HG02763 (cell line): ENCODE measurements at regions not wholly inside any gene's neighbourhood (a gene's known extent, or its start where the extent isn't known, plus 50 kb on each side); places are given as distances from the start of the nearest gene placed in this dataset.

Source experiments
- ATAC-seq: cut with Tn5 transposase; IDR thresholded peaks from one replicate; pipeline ENCODE4 v1.9.1; 2021; ENCODE audit warnings: mild to moderate bottlenecking, moderate library complexity; ENCODE audit not compliant: unreplicated experiment

DNA sequence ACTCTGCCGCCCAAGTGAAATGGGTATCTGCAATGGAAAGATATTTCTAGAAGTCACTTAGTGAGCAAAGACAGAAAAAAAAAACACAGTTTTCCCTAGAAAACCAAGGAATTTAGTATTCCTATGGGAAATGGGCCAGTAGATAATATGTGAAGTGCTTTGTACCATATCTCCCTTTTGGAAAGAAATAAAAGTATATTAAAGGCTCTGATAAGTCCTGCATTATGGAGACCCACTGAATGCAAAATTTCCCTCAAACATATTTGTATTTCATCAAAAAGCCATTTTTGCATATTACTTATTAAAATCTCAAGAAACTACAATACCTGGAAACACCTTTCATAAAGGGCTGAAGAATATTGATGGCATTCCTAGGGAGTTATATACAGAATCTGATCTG is 51.6 kb upstream of the DYNLRB2 start:
- no peak for ATAC-seq

DNA sequence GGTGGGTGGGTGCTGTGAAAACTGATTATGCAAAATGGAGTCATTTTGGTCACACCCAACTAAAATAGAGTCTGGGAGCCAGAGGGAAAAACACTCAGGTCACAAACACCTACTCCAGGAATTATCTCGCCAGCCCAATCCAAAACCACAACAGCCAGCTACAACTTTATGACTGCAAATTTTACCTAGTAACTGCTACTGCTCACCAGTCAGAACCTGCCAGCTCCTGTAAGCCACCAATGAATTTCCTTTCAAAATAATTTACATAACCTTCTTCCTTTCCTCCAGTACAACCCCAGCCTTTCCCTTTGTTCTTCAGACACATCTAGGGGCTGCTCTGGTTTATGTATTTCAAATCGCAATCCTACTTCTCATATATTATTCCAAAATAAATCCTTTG is 52.6 kb upstream of the DYNLRB2 start:
- no peak for ATAC-seq

DNA sequence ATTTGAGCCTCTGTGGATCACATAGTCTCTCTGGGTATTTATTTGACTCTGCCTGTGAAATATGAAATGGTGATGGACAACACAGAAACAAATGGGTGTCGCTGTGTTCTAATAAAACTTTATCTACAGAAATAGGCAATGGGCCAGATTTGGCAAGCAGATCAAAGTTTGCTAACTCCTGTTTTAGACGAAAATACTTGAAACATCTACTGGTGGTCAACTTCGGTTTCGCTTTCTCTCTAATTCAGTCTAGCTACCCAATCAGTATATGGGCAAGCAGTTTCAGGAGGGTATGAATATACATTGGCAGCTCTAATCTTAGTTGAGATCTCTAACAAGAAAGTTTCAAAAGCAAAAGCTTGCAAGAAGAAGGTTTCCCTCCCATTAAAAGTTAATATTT is 60.1 kb upstream of the DYNLRB2 start:
- no peak for ATAC-seq

DNA sequence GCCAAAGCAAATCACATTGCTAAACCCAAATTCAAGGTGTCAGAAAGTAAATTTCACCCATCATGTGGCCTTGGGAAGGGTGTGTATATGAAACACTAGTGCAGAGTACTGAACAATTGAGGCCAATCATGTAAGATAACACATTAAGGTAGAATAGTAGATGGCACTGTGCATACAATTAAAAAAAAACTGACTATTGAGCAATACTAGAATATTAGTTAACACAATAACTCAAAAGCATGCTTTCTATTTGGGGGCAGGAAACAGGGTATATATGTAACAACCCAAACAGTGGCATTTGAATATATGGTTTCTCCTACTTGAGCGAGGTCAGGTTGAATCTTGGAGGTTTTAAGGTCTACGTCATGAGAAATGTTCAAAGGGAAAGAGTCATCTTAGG is 63.0 kb upstream of the DYNLRB2 start:
- ATAC-seq: no peak

DNA sequence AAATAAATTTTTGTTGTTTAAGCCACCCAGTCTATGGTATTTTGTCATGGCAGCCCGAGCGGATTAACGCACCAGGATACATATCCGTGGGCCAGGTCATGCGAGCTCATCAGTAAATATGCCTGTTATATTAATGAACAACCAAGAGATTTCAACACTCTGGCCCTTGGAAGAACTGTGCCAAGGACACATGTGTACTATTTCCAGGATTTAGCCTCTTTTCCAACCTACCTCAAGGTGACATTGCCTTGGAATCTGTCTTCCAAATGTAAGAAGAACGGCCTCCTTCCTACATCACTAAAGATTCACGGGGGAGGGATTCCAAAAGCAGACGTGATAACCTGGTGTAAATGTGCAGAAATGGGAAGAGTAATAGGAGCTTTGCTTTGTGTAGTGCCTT is 72.8 kb upstream of the DYNLRB2 start:
- ATAC-seq: no peak

DNA sequence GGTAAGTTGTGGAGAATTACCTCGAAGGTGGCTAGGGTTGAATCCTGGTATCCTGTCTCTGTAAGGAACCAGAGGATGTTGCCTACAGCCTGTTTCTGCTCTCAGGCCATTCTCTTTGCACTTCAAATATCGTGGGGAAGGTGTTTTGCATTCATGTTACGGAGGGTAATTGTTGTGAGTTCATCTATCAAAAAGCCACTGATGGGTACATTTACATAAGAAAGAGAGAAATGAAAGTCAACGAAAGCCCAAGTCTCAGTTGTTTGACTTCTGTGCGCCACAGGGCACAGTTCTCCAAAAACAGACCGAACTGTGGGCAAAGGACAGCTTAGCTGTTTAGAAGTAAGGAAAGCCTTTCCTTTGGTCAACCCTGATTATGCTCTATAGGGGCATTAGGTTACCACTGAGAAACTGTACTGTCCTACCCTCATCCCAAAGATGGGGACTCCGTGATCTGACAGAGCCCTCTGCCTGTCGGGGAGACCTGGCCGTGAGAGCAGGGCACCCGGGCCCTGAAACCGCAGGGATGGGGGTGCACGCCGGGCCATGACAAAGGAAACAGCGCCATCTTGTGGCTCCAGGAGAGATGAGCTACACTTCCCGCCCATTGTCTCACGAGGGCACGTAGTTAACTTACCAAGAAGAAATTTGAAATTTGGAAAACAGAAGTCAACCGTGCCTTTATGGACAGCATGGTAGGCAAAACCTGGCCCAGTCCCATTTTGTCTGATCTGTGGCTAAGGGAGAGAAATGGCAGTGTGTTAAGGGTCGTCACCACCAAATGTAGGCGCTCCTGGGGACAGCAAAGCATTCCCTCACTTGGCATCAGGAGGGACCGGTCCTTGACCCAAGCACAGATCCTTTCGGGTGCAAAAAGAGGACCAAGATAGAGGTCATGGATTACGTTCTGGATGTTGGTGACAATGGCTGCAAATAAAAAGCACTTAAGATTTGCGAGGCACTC is 74.5 kb upstream of the DYNLRB2 start:
- peak; percentile 82 for ATAC-seq

DNA sequence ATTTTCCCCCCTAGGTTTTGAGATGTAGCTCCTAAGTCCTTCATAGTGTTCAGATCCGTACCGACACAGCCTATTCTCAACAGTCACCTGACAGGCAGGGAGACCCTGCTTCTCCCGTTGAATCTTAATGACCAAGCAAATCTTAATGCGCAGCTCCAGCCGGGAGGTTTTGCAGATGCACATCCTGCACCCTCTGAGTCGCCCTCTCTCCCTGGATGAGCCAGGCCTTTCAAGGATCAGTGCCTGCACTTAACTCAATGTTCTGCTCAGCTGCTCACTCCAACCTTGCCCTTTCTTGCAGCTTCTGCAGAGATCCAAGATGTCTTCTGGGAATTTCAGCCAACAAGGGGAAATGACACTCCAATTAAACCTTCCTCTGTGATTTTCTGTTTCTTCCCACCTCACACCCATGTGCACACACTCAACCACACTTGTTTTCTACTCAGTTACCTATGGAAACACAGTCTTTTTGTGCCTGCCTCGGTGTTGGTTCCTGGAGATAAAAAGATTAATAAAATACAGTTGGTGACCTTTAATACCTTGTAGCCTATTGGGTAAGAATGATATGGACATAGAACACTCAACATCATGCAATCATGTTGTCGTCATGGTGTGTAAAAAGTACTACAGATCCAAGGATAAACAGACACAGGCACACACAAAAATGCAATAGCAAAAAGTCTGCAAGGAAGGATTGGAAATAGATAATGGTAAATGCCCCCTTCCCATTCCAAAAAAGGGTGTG is 76.9 kb upstream of the DYNLRB2 start:
- ATAC-seq: no peak

DNA sequence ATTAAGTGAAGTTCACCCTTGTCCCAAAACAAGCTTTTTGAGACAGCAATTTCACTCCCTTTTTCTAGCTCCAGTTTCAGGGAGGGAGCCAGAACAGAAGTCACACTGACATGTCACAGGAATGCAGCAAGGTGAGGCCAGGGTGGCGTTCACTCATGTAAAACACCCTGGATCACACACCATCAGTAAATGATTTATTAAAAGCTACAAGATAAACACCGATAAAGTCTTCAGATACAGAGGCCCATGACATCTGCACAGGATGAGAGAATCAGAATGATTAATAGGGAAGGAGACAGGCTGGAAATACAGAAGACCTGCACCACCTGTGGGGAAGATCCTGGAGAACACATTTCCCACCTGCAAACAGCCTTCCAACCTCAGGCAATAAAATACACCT is 77.5 kb upstream of the DYNLRB2 start:
- no peak for ATAC-seq

DNA sequence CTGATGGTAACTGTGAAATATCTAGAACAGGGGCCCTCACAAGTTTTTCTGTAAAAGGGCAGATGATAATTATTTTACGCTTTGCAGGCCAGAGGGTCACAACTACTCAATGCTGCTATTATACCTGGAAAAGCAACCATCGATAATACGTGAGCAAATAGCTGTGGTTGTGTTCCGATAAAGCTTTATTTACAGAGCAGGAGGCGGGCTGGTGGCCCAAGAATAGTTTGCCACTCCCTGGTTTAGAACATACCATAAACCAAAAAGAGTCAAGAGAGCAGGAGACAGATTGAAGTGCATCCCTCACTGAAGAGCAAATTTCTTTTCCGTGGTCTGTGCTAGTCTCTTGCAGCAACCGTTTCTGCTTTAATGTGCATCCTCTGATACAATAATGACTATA is 77.9 kb upstream of the DYNLRB2 start:
- ATAC-seq: no peak

DNA sequence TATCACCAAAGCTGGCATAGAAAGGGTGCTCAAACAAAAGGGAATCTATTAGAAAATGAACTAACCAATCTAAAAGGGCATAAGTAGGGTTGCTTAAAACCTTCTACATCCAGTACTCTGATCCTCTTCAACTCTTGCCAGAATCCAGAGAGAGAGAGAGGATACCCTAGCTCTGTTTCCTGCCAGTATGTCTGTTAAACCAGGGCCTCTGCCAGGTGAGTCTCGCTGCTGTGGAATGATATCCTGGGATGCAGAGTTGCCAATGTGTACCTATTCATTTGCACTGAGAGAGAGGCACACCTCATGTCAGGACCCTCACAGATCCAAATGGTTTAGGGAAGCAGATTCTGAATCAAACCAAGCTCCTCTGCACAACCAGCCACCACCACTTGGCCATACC is 79.8 kb upstream of the DYNLRB2 start:
- no peak for ATAC-seq

DNA sequence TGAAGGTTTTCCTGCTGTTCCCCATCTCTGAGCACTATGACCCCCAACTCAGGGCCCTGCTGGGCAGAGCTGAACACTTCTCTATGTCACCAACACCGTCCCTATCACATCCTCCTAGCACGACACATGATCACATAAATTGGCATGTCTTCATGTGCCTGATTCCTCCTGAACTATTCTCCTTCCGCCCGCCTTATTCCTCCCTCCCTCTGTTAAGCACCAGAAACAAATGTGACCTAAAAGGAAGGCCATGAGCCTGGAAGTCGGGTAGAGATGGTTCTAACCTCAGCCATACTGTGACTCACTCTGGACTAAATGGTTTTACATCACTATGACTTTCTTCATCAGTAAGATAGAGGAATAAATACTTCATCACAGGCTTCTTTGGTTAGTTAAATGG is 80.8 kb upstream of the DYNLRB2 start:
- no peak for ATAC-seq

DNA sequence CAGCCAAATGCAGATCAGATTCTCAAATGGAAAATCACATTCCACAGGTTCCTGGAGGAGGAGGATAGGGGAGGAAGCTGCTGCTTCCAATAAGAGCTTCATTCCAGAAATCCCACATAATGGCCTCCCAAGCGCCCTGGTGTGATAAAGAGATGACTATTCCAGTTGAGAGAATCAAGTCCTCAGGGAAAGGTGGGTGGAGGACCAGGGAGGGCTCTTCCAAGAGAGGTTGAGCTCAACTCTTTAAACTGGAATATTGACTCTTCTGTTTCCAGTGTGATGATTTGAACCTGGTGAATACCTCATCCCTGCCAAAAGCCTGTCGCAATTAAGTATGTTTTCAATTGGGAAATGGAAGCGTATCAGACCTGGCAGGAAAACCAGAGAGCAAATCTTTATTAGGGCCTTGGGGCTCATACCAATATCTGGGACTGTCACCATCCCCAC is 81.4 kb upstream of the DYNLRB2 start:
- ATAC-seq: no peak

DNA sequence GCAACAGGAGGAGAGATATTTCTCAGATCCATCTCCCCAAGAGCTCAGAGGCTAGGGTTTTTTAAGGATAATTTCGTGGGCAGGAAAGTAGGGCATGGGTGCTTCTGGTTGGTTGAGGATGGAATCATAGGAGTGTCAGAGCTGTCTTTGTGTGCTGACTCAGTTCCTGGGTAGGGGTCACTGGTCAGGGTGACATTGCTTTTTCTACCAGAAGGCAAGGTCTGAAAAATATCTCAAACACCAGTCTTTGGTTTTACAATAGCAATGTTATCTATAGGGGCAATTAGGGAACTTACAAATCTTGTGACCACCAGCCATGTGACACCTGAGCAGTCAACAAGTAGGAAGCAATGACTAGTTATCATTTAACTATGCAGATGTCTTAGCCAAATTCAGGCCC is 82.9 kb upstream of the DYNLRB2 start:
- no peak for ATAC-seq

DNA sequence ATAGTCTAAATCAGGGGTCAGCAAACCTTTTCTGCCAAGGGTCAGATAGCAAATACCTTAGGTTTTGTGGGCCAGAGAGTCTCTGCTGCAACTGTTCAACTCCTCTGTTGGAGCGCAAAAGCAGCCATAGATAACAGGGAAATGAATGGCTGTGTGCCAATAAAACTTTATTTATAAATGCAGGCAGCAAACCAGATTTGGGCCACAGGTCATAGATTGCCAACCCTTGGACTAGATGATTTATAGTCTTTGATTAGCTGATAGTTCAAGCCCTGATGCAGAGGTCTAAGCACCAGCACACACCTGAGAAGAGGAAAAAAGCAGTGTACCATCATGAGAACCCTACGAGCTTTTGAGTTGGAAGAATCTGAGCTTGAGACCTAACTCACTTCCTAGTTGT is 86.0 kb upstream of the DYNLRB2 start:
- no peak for ATAC-seq

DNA sequence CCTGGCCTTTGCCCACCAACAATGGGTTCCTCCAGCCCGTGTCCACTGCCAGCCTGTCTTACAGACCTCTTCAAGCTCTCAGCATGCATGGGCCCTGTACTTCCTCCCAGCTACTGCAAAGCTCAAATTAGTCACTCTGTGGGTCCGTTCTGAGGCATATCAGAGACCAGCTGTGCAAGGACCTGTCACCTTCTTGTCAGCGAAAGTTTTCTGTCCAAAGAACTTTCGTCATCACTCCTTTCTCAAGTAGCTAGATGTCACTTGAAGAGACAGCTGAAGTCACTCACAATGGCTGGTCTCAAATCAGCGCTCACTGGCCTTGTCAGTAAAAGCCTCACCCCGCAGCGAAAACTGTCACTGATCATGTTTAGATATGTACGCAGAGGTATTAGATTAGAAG is 91.4 kb upstream of the DYNLRB2 start:
- no peak for ATAC-seq

DNA sequence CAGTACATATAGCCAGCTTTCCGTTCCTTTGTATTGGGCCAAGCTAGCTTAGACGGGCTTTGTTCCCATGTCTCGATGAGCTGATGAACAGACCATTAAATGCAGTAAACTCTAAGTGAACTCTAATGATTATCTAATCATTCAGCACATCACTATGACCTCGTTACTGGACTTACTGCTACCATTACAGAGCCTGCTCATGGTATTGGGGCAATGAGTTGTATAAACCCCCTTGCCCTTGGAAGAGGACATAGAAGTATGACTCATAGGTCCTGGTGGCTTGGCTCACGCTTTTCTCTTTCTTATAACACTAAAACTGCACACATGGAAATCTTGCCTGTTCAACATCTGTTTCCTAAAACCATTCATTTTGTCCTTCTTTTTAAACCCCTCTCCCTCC is 93.6 kb upstream of the DYNLRB2 start:
- no peak for ATAC-seq

DNA sequence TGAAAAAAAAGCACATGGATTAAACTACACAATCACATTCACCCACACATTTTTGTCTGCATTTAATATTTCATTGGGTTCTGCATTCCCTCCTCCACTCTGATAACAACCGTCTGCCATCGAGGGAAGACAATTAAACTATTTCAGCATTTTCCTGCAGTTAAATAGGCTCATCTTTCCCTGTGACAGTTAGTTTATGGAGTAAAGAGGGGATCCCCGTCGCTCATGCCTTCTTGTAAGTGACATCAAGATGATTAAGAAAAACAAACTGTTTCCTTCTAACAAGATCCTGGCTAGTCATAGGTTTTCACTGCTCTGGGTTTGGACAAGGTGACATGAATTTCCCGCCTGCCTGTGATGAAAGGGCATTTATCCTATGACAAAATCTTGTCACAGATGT is 98.0 kb upstream of the DYNLRB2 start:
- ATAC-seq: no peak

DNA sequence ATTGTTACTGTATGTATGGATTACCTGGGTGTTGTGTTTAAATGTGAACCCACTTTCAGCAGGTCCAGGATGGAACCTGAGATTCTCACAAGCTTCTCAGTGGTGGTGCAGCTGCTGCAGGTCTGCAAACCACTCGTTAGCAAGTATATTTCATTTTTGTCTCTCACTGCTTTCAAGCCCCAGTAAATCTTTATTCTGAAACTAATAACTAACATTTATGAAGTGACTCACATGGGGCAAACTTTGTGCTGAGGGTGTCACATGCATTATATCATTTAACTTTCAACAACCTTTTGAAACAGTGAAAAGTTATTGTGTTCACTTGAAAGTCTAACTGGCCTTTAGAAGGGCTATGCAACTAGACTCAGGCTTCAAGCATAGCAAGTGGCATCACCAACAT is 98.9 kb upstream of the DYNLRB2 start:
- no peak for ATAC-seq

DNA sequence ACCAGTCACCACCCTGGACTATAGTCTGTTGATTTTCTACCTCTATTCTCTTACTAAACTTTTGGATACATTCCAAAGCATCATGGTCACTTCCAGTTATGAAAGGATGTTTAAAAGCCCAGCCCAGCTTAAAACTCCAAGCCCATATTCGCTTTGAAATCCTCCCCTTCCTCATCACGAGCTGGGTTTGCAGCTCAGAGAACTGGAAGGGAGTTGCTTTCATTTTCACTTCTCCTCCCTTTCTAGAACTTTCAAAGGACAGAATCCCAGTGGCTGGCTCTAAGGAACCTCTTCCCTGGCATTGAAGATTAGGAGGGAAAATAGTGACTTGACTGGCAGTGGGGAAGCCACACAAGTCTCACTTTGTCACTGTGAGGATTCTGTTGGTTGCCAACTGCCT is 100.1 kb upstream of the DYNLRB2 start:
- no peak for ATAC-seq

DNA sequence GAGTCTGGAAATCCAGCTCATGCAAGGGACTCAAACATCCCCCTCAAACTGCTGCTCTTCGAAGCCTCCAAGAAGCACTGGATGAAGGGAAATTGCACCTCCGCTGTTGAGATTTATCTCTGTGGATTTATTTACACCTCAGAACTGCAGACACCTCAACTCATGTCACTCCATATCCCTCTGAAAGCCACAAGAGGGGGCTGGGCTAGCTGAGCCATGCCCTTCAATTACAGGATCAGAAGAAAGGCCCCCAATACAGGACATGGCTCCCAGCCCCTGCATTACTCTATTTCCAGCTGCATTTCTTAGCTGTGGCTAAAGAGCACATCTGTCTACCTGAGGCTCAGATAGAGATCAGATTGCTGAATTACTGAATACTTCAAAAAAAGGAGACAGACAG is 103.1 kb upstream of the DYNLRB2 start:
- no peak for ATAC-seq

DNA sequence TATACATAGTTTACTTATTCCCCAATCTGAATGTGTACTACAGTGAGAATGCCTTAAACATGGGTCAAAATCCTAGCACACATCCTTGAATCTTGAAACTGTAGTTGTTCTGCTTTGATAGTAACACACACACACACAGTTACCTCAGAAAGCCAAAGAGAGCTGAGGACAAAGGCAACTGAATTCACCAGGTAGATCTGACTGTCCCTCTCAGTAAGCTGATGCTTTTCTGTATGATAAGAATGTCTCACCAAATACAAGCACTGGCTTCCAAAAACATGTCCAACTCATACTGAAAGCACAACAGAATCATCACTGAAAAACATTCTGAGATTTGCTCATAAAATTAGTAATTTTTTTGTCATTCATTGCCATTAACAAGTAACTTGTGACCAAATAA is 104.3 kb upstream of the DYNLRB2 start:
- no peak for ATAC-seq

DNA sequence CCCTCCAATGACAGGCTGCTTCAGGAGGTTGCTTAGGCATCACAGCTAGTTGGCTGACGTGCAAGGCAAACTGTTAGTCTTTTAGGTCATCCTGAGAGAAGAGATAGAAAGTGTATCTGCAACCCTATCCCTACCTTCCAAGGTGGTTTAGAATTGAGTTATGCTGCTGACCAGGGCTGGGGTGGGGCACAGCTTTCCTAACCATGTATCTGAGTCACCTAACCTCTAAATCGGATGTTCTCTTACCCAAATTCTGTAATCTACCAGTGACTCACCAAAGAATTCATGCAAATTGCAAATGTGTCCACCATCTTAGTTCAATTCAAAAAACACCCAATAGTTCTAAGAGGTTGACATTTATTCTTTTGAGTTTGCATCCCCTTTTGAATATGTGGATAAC is 107.2 kb upstream of the DYNLRB2 start:
- no peak for ATAC-seq
